HG03159 (cell line): ENCODE measurements at regions not wholly inside any gene's neighbourhood (a gene's known extent, or its start where the extent isn't known, plus 50 kb on each side); places are given as distances from the start of the nearest gene placed in this dataset.
"Not testable (repeated sequence)": the region's sequence is repeated elsewhere in the genome, so short reads cannot be mapped to it uniquely, and the experiment has no call there.

Experiments
- ATAC-seq: cut with Tn5 transposase; IDR thresholded peaks from one replicate; pipeline ENCODE4 v1.9.1; 2021; ENCODE audit warnings: mild to moderate bottlenecking, moderate library complexity; ENCODE audit not compliant: unreplicated experiment

GRCh38 chr2:87424763-87425154, 323.1 kb upstream of the PLGLB2 start:
- ATAC-seq: not testable (repeated sequence)

GRCh38 chr2:87425191-87425590, 322.7 kb upstream of the PLGLB2 start:
- not testable (repeated sequence) for ATAC-seq

- not testable (repeated sequence) for ATAC-seq
Observed at GRCh38 chr2:87425717-87426116, 322.2 kb upstream of the PLGLB2 start.

- not testable (repeated sequence) for ATAC-seq
Observed at GRCh38 chr2:87428452-87429130, 319.3 kb upstream of the PLGLB2 start.

- ATAC-seq: not testable (repeated sequence)
Observed at GRCh38 chr2:87429206-87429930, 318.5 kb upstream of the PLGLB2 start.

GRCh38 chr2:87429931-87430275, 318.0 kb upstream of the PLGLB2 start:
- not testable (repeated sequence) for ATAC-seq

- not testable (repeated sequence) for ATAC-seq
Observed at GRCh38 chr2:87431051-87431450, 316.8 kb upstream of the PLGLB2 start.

GRCh38 chr2:87432711-87433453, 315.0 kb upstream of the PLGLB2 start:
- ATAC-seq: not testable (repeated sequence)

DNA sequence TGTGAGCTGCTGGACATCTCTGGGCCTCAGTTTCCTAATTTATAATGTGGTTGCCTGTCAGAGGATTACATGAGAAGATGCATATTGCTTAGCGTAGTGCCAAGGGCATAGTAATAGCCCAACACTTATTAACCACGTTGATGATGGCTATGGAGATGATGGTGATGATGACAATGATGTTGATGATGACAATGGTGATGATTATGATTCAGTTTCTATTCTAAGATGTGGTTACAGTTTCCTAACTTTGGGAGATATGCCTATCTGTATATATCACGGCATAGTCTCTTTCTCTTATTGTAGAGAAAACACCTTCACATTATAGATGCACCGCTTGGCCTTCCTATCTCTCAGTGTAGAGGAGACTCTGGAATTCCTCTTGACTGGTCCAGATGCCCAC, 311.9 kb upstream of the PLGLB2 start:
- not testable (repeated sequence) for ATAC-seq

DNA sequence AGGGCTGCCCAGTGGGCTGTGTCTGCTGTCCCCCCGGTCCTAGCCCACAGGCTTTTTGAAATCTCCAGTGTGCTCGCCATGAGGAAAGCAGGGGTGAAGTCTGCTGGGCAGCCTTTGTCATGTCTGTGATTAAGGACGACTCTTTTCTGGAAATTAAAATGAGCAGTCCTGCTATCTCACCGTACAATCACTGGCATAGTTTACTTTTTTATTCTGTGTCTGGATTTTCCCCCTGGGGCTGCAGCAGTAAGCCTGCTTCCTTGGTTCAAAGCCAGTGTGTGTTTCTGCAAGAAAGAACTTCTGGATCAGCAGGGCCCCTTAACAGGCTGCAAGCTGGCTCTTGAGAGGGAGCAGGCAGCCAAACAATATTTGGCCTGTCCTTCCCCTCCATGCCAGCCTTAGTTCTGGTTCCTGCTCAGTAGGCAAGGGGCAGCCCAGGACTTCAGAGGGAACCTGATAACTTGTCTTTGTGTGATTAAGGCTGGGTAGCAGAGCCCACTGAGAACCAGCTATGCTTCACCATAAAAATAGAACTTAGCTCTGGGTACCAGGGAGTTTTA, 310.1 kb upstream of the PLGLB2 start:
- ATAC-seq: not testable (repeated sequence)

DNA sequence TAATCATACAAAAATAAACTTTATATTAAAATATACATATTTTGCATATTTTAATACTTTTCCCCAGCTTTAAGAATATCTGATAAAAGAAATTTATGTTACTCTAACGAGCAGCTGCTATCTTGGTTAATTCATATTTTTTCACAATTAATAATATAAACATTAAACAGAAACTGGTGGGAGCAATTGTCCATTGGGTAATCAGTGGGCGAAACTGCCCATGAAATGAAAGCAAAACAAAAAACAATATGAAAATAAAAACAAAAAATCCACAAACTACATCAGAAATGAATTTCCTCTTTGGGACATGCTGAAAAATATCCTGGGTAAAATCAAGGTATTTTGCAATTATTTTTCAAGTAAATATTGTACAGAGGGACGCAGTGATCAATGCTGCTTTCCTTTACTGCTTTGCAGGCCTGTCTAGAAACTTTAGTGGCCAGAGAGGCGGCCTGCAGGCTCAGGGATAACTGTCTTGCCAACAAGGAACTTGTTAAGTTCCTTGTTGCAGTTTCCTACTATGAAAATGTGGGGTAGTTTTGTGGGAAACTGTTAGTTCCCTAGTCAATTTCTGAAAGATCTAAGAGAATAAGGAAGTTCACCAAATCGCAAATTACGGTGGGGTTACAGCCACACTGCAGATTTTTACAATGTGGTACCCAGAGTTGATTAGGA, 309.0 kb upstream of the PLGLB2 start:
- not testable (repeated sequence) for ATAC-seq

- not testable (repeated sequence) for ATAC-seq
Observed at GRCh38 chr2:87439617-87440204, 308.2 kb upstream of the PLGLB2 start.

DNA sequence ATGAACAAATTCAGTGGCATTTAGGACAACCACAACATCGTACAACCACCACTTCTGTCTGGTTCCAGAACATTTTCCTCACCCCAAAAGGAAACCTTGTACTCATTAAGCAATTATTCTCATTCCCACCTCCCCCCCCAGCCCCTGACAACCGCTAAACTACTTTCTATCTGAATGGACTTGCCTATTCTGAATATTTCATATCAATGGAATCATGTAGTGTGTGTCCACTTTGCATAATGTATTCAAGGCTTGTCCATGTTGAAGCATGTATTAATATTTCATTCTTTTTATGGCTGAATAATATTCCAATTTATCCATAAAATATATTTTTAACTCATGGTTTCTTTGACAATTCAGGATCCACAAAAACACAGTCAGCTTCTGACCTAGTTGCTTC, 307.2 kb upstream of the PLGLB2 start:
- not testable (repeated sequence) for ATAC-seq

GRCh38 chr2:87441375-87441774, 306.5 kb upstream of the PLGLB2 start:
- ATAC-seq: not testable (repeated sequence)

DNA sequence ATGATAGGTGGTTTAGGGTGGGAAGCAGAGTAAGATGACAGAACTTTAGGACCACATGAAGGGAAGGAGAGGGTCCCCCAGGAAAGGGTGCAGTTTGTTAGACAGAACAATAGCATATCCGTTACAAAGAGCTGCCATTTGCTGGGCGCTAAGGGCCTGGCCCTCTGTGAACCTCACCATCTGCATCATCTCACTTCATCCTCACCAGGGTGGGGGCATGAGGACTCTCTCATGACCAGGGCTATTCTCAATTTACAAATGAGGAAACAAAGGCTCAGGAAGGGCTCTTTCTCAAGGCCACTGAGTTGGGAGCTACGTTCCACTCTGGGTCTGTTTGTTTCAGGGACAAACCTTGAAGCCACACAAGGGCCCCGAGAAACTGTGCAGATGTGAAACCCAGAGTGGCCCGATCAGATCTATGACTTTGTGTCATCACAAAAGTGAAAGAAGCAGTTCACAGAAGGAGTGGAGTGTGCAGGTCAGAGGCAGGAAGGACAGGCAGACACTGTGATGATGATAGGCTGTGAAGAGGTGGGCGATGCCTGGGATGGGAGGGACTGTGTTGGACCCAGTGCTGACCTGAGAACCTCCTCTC, 304.8 kb upstream of the PLGLB2 start:
- peak; percentile 97 for ATAC-seq

- not testable (repeated sequence) for ATAC-seq
Observed at GRCh38 chr2:87444951-87445350, 302.9 kb upstream of the PLGLB2 start.

- not testable (repeated sequence) for ATAC-seq
Observed at GRCh38 chr2:87445613-87446312, 302.1 kb upstream of the PLGLB2 start.

DNA sequence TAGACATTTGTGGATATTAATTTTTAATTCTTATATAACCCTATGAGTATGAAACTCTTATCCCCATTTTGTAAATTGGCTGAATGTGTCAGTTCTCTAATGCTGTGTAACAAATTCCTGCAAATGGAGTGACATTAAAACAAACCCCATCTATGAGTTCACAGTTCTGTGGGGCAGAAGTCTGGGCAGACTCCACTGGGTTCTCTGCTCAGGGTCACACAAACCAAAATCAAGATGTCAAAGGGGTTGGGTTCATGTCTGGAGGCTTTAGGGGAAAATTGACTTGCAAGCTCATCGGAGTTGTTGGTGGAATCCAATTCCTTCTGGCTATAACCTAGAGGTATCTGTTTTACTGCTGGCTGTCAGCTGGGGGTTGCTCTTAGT, 301.6 kb upstream of the PLGLB2 start:
- ATAC-seq: not testable (repeated sequence)

- ATAC-seq: not testable (repeated sequence)
Observed at GRCh38 chr2:87449462-87449980, 298.4 kb upstream of the PLGLB2 start.
